ENCODE measurements at regions not wholly inside any gene's neighbourhood (a gene's known extent, or its start where the extent isn't known, plus 50 kb on each side); places are given as distances from the start of the nearest gene placed in this dataset.

DNA sequence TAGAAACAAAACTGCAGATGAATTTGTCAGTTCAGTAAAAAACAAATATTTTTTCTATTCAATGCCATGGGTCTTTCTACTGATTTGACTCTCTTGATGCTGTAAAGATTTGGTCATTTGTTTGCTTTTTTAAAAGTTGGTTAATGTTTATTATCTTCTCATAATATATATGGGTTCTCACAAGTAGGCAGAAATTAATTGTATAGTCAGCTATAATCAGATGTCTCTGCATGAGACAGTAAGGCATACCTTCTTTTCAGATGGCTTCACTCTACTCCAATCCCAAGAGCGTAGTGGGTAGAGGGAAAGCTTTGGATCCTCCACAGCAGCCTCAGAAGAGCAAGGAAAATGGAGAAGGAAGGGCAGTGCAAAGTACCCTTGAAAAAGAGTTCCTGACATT, 1202.9 kb upstream of the CELF4 start:
- Histone ChIP-seq H3K9me3 (no peaks in the 10 kb centered on the region), H3K4me1 (ENCODE audit: insufficient read depth) (no peaks in the 10 kb centered on the region), H3K36me3 (no peaks in the 10 kb centered on the region), H3K27me3 (no peaks in the 10 kb centered on the region), H3K27ac (no peak overlapping the region), H3K4me3 (no peak overlapping the region)
- no peak for DNase-seq
- TF ChIP-seq, protein P1, sequence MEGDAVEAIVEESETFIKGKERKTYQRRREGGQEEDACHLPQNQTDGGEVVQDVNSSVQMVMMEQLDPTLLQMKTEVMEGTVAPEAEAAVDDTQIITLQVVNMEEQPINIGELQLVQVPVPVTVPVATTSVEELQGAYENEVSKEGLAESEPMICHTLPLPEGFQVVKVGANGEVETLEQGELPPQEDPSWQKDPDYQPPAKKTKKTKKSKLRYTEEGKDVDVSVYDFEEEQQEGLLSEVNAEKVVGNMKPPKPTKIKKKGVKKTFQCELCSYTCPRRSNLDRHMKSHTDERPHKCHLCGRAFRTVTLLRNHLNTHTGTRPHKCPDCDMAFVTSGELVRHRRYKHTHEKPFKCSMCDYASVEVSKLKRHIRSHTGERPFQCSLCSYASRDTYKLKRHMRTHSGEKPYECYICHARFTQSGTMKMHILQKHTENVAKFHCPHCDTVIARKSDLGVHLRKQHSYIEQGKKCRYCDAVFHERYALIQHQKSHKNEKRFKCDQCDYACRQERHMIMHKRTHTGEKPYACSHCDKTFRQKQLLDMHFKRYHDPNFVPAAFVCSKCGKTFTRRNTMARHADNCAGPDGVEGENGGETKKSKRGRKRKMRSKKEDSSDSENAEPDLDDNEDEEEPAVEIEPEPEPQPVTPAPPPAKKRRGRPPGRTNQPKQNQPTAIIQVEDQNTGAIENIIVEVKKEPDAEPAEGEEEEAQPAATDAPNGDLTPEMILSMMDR (IDR thresholded peaks at IDR 0.05) = no peak
- no peak for TF ChIP-seq POLR2A (IDR thresholded peaks at IDR 0.05)
- TF ChIP-seq EP300 (IDR thresholded peaks at IDR 0.05) = no peak
- intact Hi-C loops (cut with DNase I) = no loop called here
- WGBS, 3 donors = 86 to 97% (median 94%) methylated on average over 1 of the region's 1 CpG

DNA sequence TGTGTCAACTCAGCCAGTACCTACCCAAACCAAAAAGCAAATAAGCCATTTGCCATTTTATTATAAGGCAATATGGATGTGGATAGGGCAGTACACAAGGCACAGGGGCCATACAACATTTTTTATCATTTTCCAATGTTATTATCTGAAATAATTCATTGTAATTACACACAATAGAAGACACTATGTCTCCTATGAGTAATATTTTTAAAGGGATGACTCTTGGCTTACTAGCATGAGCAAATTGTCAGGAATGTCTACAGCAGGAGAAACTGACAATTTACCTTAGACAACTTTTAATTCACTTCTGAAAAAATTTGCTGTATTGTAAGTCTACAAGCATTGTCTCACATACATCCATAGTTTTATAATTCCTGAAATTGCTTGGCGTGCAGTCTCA, 1193.9 kb upstream of the CELF4 start:
- no peaks in the 10 kb centered on the region for H3K36me3 ChIP-seq
- H3K27me3 ChIP-seq = no peaks in the 10 kb centered on the region
- H3K4me1 ChIP-seq (ENCODE audit: insufficient read depth) = no peaks in the 10 kb centered on the region
- H3K9me3 ChIP-seq = no peaks in the 10 kb centered on the region
- H3K4me3 ChIP-seq = no peak overlapping the region
- H3K27ac ChIP-seq = no peak overlapping the region
- WGBS, 3 donors = 92 to 95% (median 93%) methylated on average over 1 of the region's 1 CpG
- DNase-seq = no peak
- TF ChIP-seq POLR2A (IDR thresholded peaks at IDR 0.05) (no peak), EP300 (IDR thresholded peaks at IDR 0.05) (no peak)
- TF ChIP-seq, protein P1 (IDR thresholded peaks at IDR 0.05) = no peak
- intact Hi-C loops (cut with DNase I) = loop anchor here in 1 of 4 donors (10.0 kb wide), 1 partner anchor 45 kb away; no protein-coding TSS in a partner anchor

DNA sequence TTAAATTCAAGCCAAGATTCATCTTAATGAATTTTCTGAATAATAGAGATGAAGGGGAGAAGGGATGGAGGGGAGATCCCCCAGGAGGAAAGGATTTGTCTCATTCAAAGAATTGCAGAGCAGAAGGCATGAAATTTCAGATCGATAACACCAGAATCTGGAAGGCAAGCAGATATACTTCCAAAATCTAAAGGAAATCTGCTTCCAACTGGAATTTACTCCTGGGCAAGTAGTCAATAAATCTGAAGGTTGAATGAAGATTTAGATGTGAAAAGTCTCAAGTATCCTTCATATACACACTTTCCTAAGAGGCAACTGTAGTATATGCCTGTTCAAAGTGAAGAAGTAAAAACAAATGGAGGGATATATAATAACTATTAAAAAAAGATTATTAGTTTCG, 1190.8 kb upstream of the CELF4 start:
- Histone ChIP-seq H3K27me3 (no peaks in the 10 kb centered on the region), H3K9me3 (no peaks in the 10 kb centered on the region), H3K4me3 (no peak overlapping the region), H3K36me3 (no peaks in the 10 kb centered on the region), H3K27ac (no peak overlapping the region), H3K4me1 (ENCODE audit: insufficient read depth) (no peaks in the 10 kb centered on the region)
- intact Hi-C loops (cut with DNase I) = loop anchor here in 1 of 4 donors (10.0 kb wide), 1 partner anchor 48 kb away; no protein-coding TSS in a partner anchor
- TF ChIP-seq EP300 (IDR thresholded peaks at IDR 0.05) = no peak
- TF ChIP-seq, protein P1 (IDR thresholded peaks at IDR 0.05) = no peak
- TF ChIP-seq POLR2A (IDR thresholded peaks at IDR 0.05) = no peak
- WGBS, 3 donors = 89 to 91% (median 90%) methylated on average over 2 of the region's 2 CpGs
- no peak for DNase-seq

DNA sequence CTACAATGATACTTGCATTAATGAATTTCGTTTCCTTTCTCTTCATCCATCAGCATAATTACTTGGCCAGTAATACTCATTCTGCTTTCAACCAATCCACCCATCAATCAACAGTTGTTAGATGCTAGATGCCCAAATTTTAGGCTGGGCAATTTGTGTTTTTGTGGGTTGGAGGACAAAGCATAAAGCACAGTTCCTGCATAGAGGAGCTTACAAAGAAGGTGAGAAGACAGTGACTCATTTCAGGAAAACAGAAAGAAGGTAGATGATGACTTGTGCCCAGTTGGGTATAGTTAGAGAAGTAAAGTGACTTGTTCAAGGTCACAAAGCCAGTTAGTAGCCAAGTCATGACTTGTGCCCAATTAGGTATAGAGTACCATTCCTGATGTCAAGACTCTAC, 1186.8 kb upstream of the CELF4 start:
- H3K36me3 ChIP-seq = no peaks in the 10 kb centered on the region
- no peak for DNase-seq
- intact Hi-C loops (cut with DNase I) = loop anchor here in 1 of 4 donors (10.0 kb wide), 1 partner anchor 52 kb away; no protein-coding TSS in a partner anchor
- H3K27ac ChIP-seq = no peak overlapping the region
- 30 to 47% (median 42%) methylated on average over 1 of the region's 1 CpG for WGBS, 3 donors
- H3K27me3 ChIP-seq = no peaks in the 10 kb centered on the region
- no peaks in the 10 kb centered on the region for H3K4me1 ChIP-seq (ENCODE audit: insufficient read depth)
- no peak overlapping the region for H3K4me3 ChIP-seq
- H3K9me3 ChIP-seq = no peaks in the 10 kb centered on the region
- TF ChIP-seq EP300 (IDR thresholded peaks at IDR 0.05) = no peak
- TF ChIP-seq POLR2A (IDR thresholded peaks at IDR 0.05) = no peak
- TF ChIP-seq, protein P1 (IDR thresholded peaks at IDR 0.05) = no peak

Measured in ovary (tissue), 7 donors.